ENCODE measurements at regions not wholly inside any gene's neighbourhood (a gene's known extent, or its start where the extent isn't known, plus 50 kb on each side); places are given as distances from the start of the nearest gene placed in this dataset.

GRCh38 chr7:113633073-113633472, 285.7 kb downstream of the PPP1R3A start:
- no peak for TF ChIP-seq EHMT2 (IDR thresholded peaks at IDR 0.05; ENCODE audit: low read depth)
- TF ChIP-seq RNF2 (IDR thresholded peaks at IDR 0.05; ENCODE audit: borderline replicate concordance, low read depth) = no peak
- no peak for TF ChIP-seq POLR2A (IDR thresholded peaks at IDR 0.05; ENCODE audit: low read length)
- no peak for TF ChIP-seq JUNB (IDR thresholded peaks at IDR 0.05)
- TF ChIP-seq ZSCAN20 (CRISPR knock-in tag; IDR thresholded peaks at IDR 0.05) = no peak
- TF ChIP-seq TFCP2L1 (CRISPR knock-in tag; IDR thresholded peaks at IDR 0.05) = no peak
- no peak for TF ChIP-seq E2F6 (IDR thresholded peaks at IDR 0.05; ENCODE audit: borderline replicate concordance, low read depth)
- DNase-seq (ENCODE audit: low read depth in 1 of 2, low spot score in 1 of 2) = no peak
- Histone ChIP-seq H3K4me3 (no peak overlapping the region), H3K4me1 (no peaks in the 10 kb centered on the region), H3K4me2 (no peak overlapping the region), H3K9me3 (no peaks in the 10 kb centered on the region), H3K27ac (no peak overlapping the region)
- FAIRE-seq = no peak
- no peak for ATAC-seq
- POLR2A ChIA-PET = no interaction called here
- WGBS (ENCODE audit: missing lambda C conversion rate) = 22% methylated on average over 3 of the region's 3 CpGs
- CTCF ChIA-PET = no interaction called here

GRCh38 chr7:113628948-113629847, 289.6 kb downstream of the PPP1R3A start:
- DNase-seq (ENCODE audit: low read depth in 1 of 2, low spot score in 1 of 2) (no peak), FAIRE-seq (no peak), ATAC-seq (peak in 1 of 2 experiments; percentile 62; a peak in 1 of 6 replicates)
- under 1% methylated on average over 6 of the region's 6 CpGs for WGBS (ENCODE audit: missing lambda C conversion rate)
- H3K4me1 ChIP-seq = no peaks in the 10 kb centered on the region
- no peak for TF ChIP-seq CBX8 (IDR thresholded peaks at IDR 0.05)
- TF ChIP-seq ZFP36 (IDR thresholded peaks at IDR 0.05; ENCODE audit: borderline replicate concordance, partially characterized antibody) = no peak
- TF ChIP-seq NFE2L2 (conservative IDR thresholded peaks at IDR 0.05; ENCODE audit: low read length) = no peak
- TF ChIP-seq ELK1 (IDR thresholded peaks at IDR 0.05; ENCODE audit: low read depth, low read length) = no peak
- TF ChIP-seq ZNF302 (CRISPR knock-in tag; IDR thresholded peaks at IDR 0.05) = no peak
- no peak for TF ChIP-seq CBX2 (IDR thresholded peaks at IDR 0.05; ENCODE audit: borderline replicate concordance, low read depth)
- no peak for TF ChIP-seq REST (IDR thresholded peaks at IDR 0.05)
- TF ChIP-seq TP53 (CRISPR knock-in tag; IDR thresholded peaks at IDR 0.05) = no peak
- no peak for TF ChIP-seq NR3C1 (IDR thresholded peaks at IDR 0.05)
- TF ChIP-seq HOXB5 (CRISPR knock-in tag; IDR thresholded peaks at IDR 0.05) = no peak
- no peak for TF ChIP-seq HOXB13 (CRISPR knock-in tag; IDR thresholded peaks at IDR 0.05; ENCODE audit: low read depth)
- TF ChIP-seq RCOR1 (IDR thresholded peaks at IDR 0.05; ENCODE audit: low read depth, low read length) = no peak
- TF ChIP-seq MAFK (IDR thresholded peaks at IDR 0.05; ENCODE audit: partially characterized antibody) = no peak
- TF ChIP-seq RAD21 (conservative IDR thresholded peaks at IDR 0.05 in 1 of 2, IDR thresholded peaks at IDR 0.05 in 1 of 2) = no peak
- no peak for TF ChIP-seq CHD2 (IDR thresholded peaks at IDR 0.05; ENCODE audit: low read length, partially characterized antibody)
- TF ChIP-seq ZC3H11A (IDR thresholded peaks at IDR 0.05) = no peak
- no peak for TF ChIP-seq JUN (IDR thresholded peaks at IDR 0.05)
- no peak overlapping the region for H3K4me3 ChIP-seq
- H3K9me3 ChIP-seq = no peaks in the 10 kb centered on the region
- H3K27ac ChIP-seq = no peak overlapping the region
- ChIA-PET CTCF (no interaction called here), POLR2A (no interaction called here)
- H3K4me2 ChIP-seq = 0 out of 3 replicates have a peak overlapping the region, but pooled peaks have one; percentile 7

Data from A549 (cell line).